Fibroblast of lung (primary cell): ENCODE measurements at regions not wholly inside any gene's neighbourhood (a gene's known extent, or its start where the extent isn't known, plus 50 kb on each side); places are given as distances from the start of the nearest gene placed in this dataset.
A peak's percentile ranks its signal among the peaks of the same experiment; 100 is the strongest.

Source experiments
- DNase-seq, 2 donors: peaks; one replicate each; pipeline versions ENCODE4 v3.0.0 to v3.0.0-alpha.2; 2010; ENCODE audit warnings: low read depth in 2 of 2
- H2AFZ ChIP-seq: 2 replicates; pipeline ENCODE4 v1.5.1; 2012; ENCODE audit warnings: low read length, control low read depth, inconsistent platforms
- H3K27ac ChIP-seq: 2 replicates; pipeline ENCODE4 v1.5.1; 2011; ENCODE audit warnings: low read length, control low read depth; ENCODE audit not compliant: insufficient read depth
- H3K27me3 ChIP-seq: 2 replicates; pipeline ENCODE4 v1.5.1; 2011; ENCODE audit warnings: mild to moderate bottlenecking, low read length; ENCODE audit not compliant: control insufficient read depth, insufficient read depth
- H3K36me3 ChIP-seq: 2 replicates; pipeline ENCODE4 v1.5.1; 2011; ENCODE audit warnings: low read length; ENCODE audit not compliant: control insufficient read depth, insufficient read depth
- H3K4me1 ChIP-seq: 2 replicates; pipeline ENCODE4 v1.5.1; 2011; ENCODE audit warnings: low read length; ENCODE audit not compliant: control insufficient read depth, insufficient read depth; ENCODE audit errors: extremely low read depth
- H3K4me2 ChIP-seq: 2 replicates; pipeline ENCODE4 v1.5.1; 2011; ENCODE audit warnings: low read length, control low read depth; ENCODE audit not compliant: insufficient read depth; ENCODE audit errors: extremely low read depth
- H3K4me3 ChIP-seq, 4 experiments: fragments of 200-600 bp in 1 of 4; sonication (generic) in 1 of 4; replicated peaks in 1 of 4; 2 replicates each; pipeline ENCODE4 v1.5.1; 2011 to 2016; ENCODE audit warnings: low read length in 4 of 4, low read depth in 3 of 4, mild to moderate bottlenecking in 3 of 4, control low read depth in 2 of 4, inconsistent platforms in 1 of 4, mixed read lengths in 1 of 4; ENCODE audit not compliant: insufficient read depth in 1 of 4; ENCODE audit errors: control extremely low read depth in 1 of 4
- H3K79me2 ChIP-seq: 2 replicates; pipeline ENCODE4 v1.5.1; 2012; ENCODE audit warnings: mild to moderate bottlenecking, low read length, inconsistent platforms; ENCODE audit not compliant: control insufficient read depth, insufficient read depth
- H3K9ac ChIP-seq: 2 replicates; pipeline ENCODE4 v1.5.1; 2011; ENCODE audit warnings: mild to moderate bottlenecking, low read length, control low read depth; ENCODE audit not compliant: insufficient read depth
- H3K9me3 ChIP-seq: 2 replicates; pipeline ENCODE4 v1.5.1; 2012; ENCODE audit warnings: low read depth, low read length; ENCODE audit not compliant: control insufficient read depth, insufficient read depth
- H4K20me1 ChIP-seq: 2 replicates; pipeline ENCODE4 v1.5.1; 2011; ENCODE audit warnings: low read length; ENCODE audit not compliant: control insufficient read depth, insufficient read depth; ENCODE audit errors: extremely low read depth
- CTCF ChIP-seq, 2 donors: IDR thresholded peaks in 1 of 2; conservative IDR thresholded peaks in 1 of 2; 1 replicate in 1 of 2; 2 replicates in 1 of 2; pipeline ENCODE4 v1.5.1; 2011 to 2012; ENCODE audit warnings: low read length in 2 of 2, control low read depth in 1 of 2, inconsistent platforms in 1 of 2, low read depth in 1 of 2, mild to moderate bottlenecking in 1 of 2
- EZH2 ChIP-seq: IDR thresholded peaks from 2 replicates; pipeline ENCODE4 v1.5.1; 2012; ENCODE audit warnings: low read length, control low read depth, mild to moderate bottlenecking; ENCODE audit errors: missing control alignments

GRCh38 chr11:122599434-122599833 is 56.1 kb upstream of the UBASH3B start:
- H3K79me2 ChIP-seq, result no peaks in the 10 kb centered on the region
- H3K9me3 ChIP-seq, result no peaks in the 10 kb centered on the region
- H3K9ac ChIP-seq, result no peak overlapping the region
- no peak overlapping the region for H2AFZ ChIP-seq
- no peak overlapping the region for H3K4me3 ChIP-seq
- no peaks in the 10 kb centered on the region for H4K20me1 ChIP-seq
- H3K4me2 ChIP-seq, result no peak overlapping the region
- peaks cover 3% of the 10 kb centered on the region for H3K27me3 ChIP-seq
- no peaks in the 10 kb centered on the region for H3K4me1 ChIP-seq
- H3K27ac ChIP-seq, result no peak overlapping the region
- no peak for DNase-seq
- H3K36me3 ChIP-seq, result no peaks in the 10 kb centered on the region
- no peak for TF ChIP-seq EZH2
- no peak for TF ChIP-seq CTCF (conservative IDR thresholded peaks at IDR 0.05 in 1 of 2, IDR thresholded peaks at IDR 0.05 in 1 of 2; ENCODE audit: low read depth in 1 of 2, low read length in 2 of 2)

- Histone ChIP-seq H4K20me1 (no peaks in the 10 kb centered on the region), H3K9me3 (no peaks in the 10 kb centered on the region), H3K4me2 (no peak overlapping the region), H3K27ac (no peak overlapping the region), H3K79me2 (no peaks in the 10 kb centered on the region), H3K9ac (no peak overlapping the region), H3K36me3 (no peaks in the 10 kb centered on the region), H2AFZ (no peak overlapping the region), H3K4me3 (no peak overlapping the region), H3K27me3 (peaks cover 3% of the 10 kb centered on the region), H3K4me1 (no peaks in the 10 kb centered on the region)
- peak in 1 of 2 donors; percentile 53 for DNase-seq
- TF ChIP-seq EZH2 (no peak), CTCF (conservative IDR thresholded peaks at IDR 0.05 in 1 of 2, IDR thresholded peaks at IDR 0.05 in 1 of 2; ENCODE audit: low read depth in 1 of 2, low read length in 2 of 2) (no peak)
These were observed 56.6 kb upstream of the UBASH3B start for GRCh38 chr11:122598971-122599370.

- H3K27me3 ChIP-seq, result peaks cover 3% of the 10 kb centered on the region
- H3K27ac ChIP-seq, result no peak overlapping the region
- DNase-seq, result no peak
- H3K9me3 ChIP-seq, result no peaks in the 10 kb centered on the region
- no peaks in the 10 kb centered on the region for H3K79me2 ChIP-seq
- no peak overlapping the region for H2AFZ ChIP-seq
- H3K4me2 ChIP-seq, result no peak overlapping the region
- no peaks in the 10 kb centered on the region for H3K36me3 ChIP-seq
- H3K9ac ChIP-seq, result no peak overlapping the region
- H4K20me1 ChIP-seq, result no peaks in the 10 kb centered on the region
- no peak overlapping the region for H3K4me3 ChIP-seq
- H3K4me1 ChIP-seq, result no peaks in the 10 kb centered on the region
- TF ChIP-seq CTCF (conservative IDR thresholded peaks at IDR 0.05 in 1 of 2, IDR thresholded peaks at IDR 0.05 in 1 of 2; ENCODE audit: low read depth in 1 of 2, low read length in 2 of 2) (no peak), EZH2 (no peak)
These were observed 58.0 kb upstream of the UBASH3B start for GRCh38 chr11:122597511-122597910.
